Naive B cell (primary cell): ENCODE measurements at regions not wholly inside any gene's neighbourhood (a gene's known extent, or its start where the extent isn't known, plus 50 kb on each side); places are given as distances from the start of the nearest gene placed in this dataset.

Source experiments
- ATAC-seq, 2 donors: fragments of 150-1000 bp; cut with Tn5 transposase; 2 replicates each; pipeline ENCODE4 v1.10.0; 2021; ENCODE audit warnings: low read depth in 2 of 2, mild to moderate bottlenecking in 2 of 2, moderate library complexity in 2 of 2
- DNase-seq: peaks from one replicate; pipeline ENCODE4 v3.0.0; 2022
- H3K27ac Mint-ChIP-seq, 6 donors: one replicate each; pipeline ENCODE4 v1.8.0; 2020 to 2022; ENCODE audit warnings: mild to moderate bottlenecking in 6 of 6, mixed read lengths in 6 of 6, moderate library complexity in 5 of 6, inconsistent platforms in 2 of 6
- H3K27me3 Mint-ChIP-seq, 3 donors: one replicate each; pipeline ENCODE4 v1.8.0; 2021 to 2022; ENCODE audit warnings: mixed read lengths in 3 of 3, mild to moderate bottlenecking in 1 of 3
- H3K36me3 Mint-ChIP-seq, 2 donors: one replicate each; pipeline ENCODE4 v1.8.0; 2020 to 2022; ENCODE audit warnings: mixed read lengths in 2 of 2, inconsistent platforms in 1 of 2, mild to moderate bottlenecking in 1 of 2
- H3K4me1 Mint-ChIP-seq, 3 donors: one replicate each; pipeline ENCODE4 v1.8.0; 2020 to 2022; ENCODE audit warnings: mixed read lengths in 3 of 3, inconsistent platforms in 1 of 3, mild to moderate bottlenecking in 1 of 3, moderate library complexity in 1 of 3
- H3K4me3 Mint-ChIP-seq, 8 donors: one replicate each; pipeline ENCODE4 v1.8.0; 2020 to 2022; ENCODE audit warnings: mild to moderate bottlenecking in 8 of 8, mixed read lengths in 8 of 8, moderate library complexity in 8 of 8, inconsistent platforms in 2 of 8
- H3K9me3 Mint-ChIP-seq, 7 donors: one replicate each; pipeline ENCODE4 v1.8.0; 2020 to 2022; ENCODE audit warnings: mixed read lengths in 7 of 7, mild to moderate bottlenecking in 5 of 7, inconsistent platforms in 2 of 7, moderate library complexity in 1 of 7

DNA sequence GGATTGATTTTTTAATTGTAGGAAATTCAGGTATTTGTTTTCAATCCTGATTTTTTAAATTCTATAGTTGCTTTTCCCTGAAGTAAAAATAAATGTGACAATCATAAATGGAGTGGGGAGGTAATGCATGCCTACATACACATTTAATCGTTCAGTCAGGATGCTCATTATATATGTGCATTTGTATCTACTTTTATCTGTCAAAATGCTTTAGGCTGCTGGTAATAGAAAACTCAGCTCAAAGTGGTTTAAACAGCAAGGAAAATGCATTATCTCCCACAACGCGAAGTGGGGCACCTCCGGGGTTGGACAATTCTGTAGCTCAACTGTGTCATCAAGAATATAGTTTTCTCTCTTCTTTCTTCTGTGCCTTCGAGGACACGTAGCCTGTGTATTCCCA lies 116.4 kb upstream of the SASH1 start:
- no peak overlapping the region for H3K27ac Mint-ChIP-seq
- H3K4me3 Mint-ChIP-seq, result no peak overlapping the region
- H3K9me3 Mint-ChIP-seq, result peaks cover 0 to 3% (median 0%) of the 10 kb centered on the region in 7 donors
- H3K27me3 Mint-ChIP-seq, result peaks cover 10 to 17% (median 15%) of the 10 kb centered on the region in 3 donors
- DNase-seq (no peak), ATAC-seq (no peak)
- H3K36me3 Mint-ChIP-seq, result no peaks in the 10 kb centered on the region
- no peaks in the 10 kb centered on the region for H3K4me1 Mint-ChIP-seq

DNA sequence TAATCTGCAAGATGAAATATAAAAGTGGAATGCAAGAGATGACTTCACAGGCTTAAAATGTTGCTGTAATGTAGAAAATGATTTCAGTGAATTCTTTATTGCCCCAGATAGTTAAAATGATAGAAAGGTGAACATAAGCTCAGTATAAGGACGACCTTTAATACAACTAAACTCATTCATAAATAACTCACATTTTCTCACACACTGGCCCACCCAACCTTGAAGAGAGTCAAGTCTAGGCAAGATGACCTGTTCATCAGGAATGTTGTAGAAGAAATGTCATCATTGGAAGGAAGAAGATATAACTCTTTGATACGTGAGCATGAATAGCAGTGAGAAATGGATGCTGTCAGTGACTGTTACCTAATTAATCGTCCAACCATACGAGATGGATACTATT lies 111.1 kb upstream of the SASH1 start:
- no peak for ATAC-seq
- H3K9me3 Mint-ChIP-seq, result peaks cover 0 to 8% (median 0%) of the 10 kb centered on the region in 7 donors

DNA sequence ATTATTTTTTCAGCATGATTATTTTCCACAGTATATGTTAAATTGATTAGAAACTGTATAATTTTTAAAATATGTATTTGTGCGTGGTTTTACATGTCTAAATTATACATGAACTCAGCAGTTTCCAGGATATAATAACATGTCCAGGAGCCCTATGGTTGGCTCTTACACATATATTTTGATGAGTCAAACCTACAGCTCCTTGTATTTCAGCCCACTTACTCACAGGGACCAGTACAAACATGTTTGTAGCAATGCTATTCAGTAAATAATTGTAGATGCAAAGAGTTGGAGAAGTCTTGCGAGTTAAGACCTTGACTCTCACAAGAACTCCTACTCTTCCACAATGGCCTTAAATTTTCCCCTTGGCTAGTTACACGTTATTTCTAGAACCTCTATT lies 107.2 kb upstream of the SASH1 start:
- Mint-ChIP-seq H3K4me3 (no peak overlapping the region), H3K4me1 (no peaks in the 10 kb centered on the region), H3K9me3 (peaks cover 0 to 11% (median 0%) of the 10 kb centered on the region in 7 donors), H3K36me3 (no peaks in the 10 kb centered on the region), H3K27me3 (peaks cover 38 to 48% (median 40%) of the 10 kb centered on the region in 3 donors), H3K27ac (no peak overlapping the region)
- ATAC-seq, result no peak
- DNase-seq, result no peak

More for the DNA sequence above, 111.1 kb upstream of the SASH1 start:
- no peaks in the 10 kb centered on the region for H3K4me1 Mint-ChIP-seq
- no peaks in the 10 kb centered on the region for H3K36me3 Mint-ChIP-seq
- no peak overlapping the region for H3K4me3 Mint-ChIP-seq
- H3K27ac Mint-ChIP-seq, result no peak overlapping the region
- peaks cover 26 to 28% (median 28%) of the 10 kb centered on the region in 3 donors for H3K27me3 Mint-ChIP-seq
- no peak for DNase-seq

DNA sequence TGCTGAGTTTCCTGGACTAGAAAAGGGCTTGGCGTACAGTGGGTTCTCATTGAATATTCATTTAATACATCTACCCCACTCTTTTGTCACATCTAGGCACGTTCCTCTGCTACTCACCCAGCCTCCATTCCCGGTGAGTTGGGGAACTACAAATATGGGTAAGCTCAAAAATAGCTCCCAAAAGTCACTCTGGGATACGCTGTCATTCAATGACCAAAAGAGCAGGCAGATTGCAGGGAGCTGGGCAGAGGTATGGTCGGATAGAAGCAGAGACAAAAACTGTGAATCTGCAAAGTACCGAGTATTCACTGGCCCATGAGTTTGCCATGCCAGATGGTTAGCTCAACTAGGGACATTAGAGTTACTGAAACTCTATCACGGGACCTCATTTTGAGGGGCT lies 103.9 kb upstream of the SASH1 start:
- no peaks in the 10 kb centered on the region for H3K36me3 Mint-ChIP-seq

DNA sequence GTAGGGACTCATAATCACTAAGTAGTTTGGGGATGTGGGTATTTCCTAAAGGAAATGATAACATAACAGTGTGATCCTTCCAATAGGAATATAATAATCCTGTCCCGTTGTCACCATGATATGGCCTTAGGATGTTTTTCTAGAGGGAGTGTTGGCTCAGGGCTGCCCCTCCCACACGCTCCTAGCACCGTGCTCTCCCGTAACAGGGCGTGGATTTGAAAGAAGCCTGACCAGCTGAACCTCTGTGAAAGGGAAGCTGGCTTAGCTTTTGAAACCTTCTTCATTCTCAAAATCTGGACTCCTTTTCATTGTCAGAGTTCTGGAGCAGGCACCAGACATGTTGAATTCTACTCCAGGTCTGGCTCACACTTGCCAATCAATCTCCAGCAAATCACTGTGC lies 103.4 kb upstream of the SASH1 start:
- H3K36me3 Mint-ChIP-seq, result no peaks in the 10 kb centered on the region
- H3K4me3 Mint-ChIP-seq, result no peak overlapping the region
- no peak overlapping the region for H3K27ac Mint-ChIP-seq
- peaks cover 0 to 4% (median 0%) of the 10 kb centered on the region in 7 donors for H3K9me3 Mint-ChIP-seq
- no peak for DNase-seq
- ATAC-seq, result no peak
- H3K27me3 Mint-ChIP-seq, result peaks cover 13 to 50% (median 38%) of the 10 kb centered on the region in 3 donors
- no peaks in the 10 kb centered on the region for H3K4me1 Mint-ChIP-seq

More for the DNA sequence above, 103.9 kb upstream of the SASH1 start:
- no peak overlapping the region for H3K4me3 Mint-ChIP-seq
- DNase-seq (no peak), ATAC-seq (no peak)
- H3K9me3 Mint-ChIP-seq, result peaks cover 0 to 4% (median 0%) of the 10 kb centered on the region in 7 donors
- no peaks in the 10 kb centered on the region for H3K4me1 Mint-ChIP-seq
- peaks cover 13 to 51% (median 37%) of the 10 kb centered on the region in 3 donors for H3K27me3 Mint-ChIP-seq
- H3K27ac Mint-ChIP-seq, result no peak overlapping the region

DNA sequence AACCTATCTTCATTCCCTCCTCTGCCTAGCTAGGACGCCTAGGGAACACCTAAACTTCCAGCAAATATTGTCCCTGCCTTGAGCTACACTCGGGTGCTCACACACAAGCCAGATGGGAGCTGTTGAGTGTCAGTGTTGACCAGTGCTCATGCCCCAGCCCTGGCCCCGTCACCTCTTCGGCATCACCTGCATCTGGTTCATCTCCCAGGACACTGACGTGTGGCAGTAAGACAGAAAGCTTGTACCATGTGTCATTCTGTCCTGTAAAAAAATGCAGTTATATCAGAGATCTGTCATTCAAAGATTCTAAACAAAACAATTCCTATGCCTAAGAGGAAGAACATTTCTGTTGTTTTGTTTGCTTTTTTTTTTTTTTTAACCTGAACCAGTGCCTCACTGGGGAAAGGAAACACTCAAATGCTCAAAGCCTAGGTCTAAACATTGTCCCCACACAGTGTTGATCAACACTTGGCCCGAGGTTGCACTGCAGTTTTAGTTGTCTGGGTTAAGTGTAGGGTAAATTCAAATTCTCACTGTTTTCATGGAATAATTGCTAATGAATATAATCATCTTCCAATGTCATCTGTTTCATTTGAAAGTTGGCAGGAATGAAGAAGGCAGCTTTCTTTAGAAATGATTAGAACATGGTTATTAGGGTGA lies 102.7 kb upstream of the SASH1 start:
- Mint-ChIP-seq H3K27ac (no peak overlapping the region), H3K27me3 (peaks cover 13 to 47% (median 38%) of the 10 kb centered on the region in 3 donors), H3K4me1 (no peaks in the 10 kb centered on the region), H3K4me3 (no peak overlapping the region), H3K36me3 (no peaks in the 10 kb centered on the region), H3K9me3 (peaks cover 0 to 4% (median 0%) of the 10 kb centered on the region in 7 donors)
- DNase-seq (no peak), ATAC-seq (no peak)

DNA sequence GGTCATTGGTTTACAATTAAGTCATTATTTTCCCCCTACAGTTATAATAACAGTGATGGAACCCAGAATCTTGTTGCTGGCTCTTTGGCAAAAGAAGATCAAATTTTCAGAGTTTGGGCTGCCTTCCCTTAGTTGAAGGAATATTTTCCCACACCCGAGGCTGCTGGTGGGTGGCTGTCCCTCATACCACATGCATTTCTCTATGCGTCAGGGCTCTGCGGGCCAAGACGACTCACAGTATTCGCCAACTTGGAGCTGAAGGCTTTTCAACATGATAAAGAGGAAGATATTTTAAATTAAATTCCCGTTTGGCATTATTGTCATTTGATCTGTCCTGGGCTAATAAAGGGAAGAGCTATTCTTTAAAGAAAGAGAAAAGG lies 102.2 kb upstream of the SASH1 start:
- peaks cover 0 to 4% (median 0%) of the 10 kb centered on the region in 7 donors for H3K9me3 Mint-ChIP-seq
- no peaks in the 10 kb centered on the region for H3K4me1 Mint-ChIP-seq
- ATAC-seq, result no peak
- no peak overlapping the region for H3K27ac Mint-ChIP-seq
- DNase-seq, result no peak
- H3K27me3 Mint-ChIP-seq, result peaks cover 18 to 47% (median 43%) of the 10 kb centered on the region in 3 donors
- no peak overlapping the region for H3K4me3 Mint-ChIP-seq
- H3K36me3 Mint-ChIP-seq, result no peaks in the 10 kb centered on the region

DNA sequence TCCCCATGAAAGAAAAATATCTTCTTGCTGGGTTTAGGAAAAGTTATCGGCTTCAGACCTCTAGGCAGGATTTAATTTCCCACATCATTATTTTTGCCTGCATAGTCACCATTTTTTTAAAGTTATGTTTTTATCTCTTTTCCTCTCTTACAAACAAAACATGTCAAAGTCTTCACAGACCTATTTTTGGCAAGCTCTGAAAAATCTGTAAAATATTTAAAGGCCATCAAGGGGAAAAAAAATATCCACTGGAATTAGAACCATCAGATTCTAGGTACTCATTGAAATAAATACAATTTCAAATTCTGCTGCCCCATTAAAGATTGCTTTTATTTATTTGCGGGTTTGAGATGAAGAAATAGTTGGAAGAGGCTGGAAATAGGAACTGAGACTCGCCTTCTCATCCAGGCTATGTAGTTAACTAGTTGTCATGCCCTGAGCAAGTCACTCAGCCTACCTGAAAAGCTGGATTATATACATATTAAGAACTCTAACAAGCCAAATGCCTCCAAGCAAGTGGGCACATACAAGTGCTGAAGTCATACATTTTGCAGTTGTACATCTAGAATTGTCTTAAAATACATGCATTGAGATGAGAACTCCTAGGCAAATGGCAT lies 101.7 kb upstream of the SASH1 start:
- Mint-ChIP-seq H3K9me3 (peaks cover 0 to 4% (median 0%) of the 10 kb centered on the region in 7 donors), H3K4me3 (no peak overlapping the region), H3K27me3 (peaks cover 21 to 47% (median 42%) of the 10 kb centered on the region in 3 donors), H3K4me1 (no peaks in the 10 kb centered on the region), H3K36me3 (no peaks in the 10 kb centered on the region), H3K27ac (no peak overlapping the region)
- ATAC-seq (no peak), DNase-seq (no peak)

DNA sequence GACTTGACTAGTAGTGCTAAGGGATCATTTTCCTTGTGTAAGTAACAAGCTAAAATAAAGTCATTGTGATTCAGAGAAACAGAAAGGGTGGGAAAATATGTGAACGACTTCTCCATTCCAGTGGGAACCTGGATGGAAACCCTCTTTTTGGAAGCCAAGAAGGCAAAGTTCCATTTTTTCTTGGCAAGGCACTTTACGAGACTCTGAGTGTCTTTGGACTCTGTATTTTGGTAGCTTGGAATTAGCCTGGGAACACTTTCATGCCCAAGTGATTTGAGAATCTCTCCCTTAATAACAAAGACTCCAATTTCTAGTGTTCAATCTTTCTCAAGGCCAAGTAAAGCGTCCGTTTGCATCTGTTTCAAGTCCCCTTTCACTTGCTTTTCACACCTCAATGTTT lies 100.5 kb upstream of the SASH1 start:
- ATAC-seq (no peak), DNase-seq (no peak)
- Mint-ChIP-seq H3K27me3 (peaks cover 21 to 47% (median 44%) of the 10 kb centered on the region in 3 donors), H3K4me1 (no peaks in the 10 kb centered on the region), H3K4me3 (no peak overlapping the region), H3K36me3 (no peaks in the 10 kb centered on the region), H3K27ac (no peak overlapping the region), H3K9me3 (peaks cover 0 to 4% (median 0%) of the 10 kb centered on the region in 7 donors)

DNA sequence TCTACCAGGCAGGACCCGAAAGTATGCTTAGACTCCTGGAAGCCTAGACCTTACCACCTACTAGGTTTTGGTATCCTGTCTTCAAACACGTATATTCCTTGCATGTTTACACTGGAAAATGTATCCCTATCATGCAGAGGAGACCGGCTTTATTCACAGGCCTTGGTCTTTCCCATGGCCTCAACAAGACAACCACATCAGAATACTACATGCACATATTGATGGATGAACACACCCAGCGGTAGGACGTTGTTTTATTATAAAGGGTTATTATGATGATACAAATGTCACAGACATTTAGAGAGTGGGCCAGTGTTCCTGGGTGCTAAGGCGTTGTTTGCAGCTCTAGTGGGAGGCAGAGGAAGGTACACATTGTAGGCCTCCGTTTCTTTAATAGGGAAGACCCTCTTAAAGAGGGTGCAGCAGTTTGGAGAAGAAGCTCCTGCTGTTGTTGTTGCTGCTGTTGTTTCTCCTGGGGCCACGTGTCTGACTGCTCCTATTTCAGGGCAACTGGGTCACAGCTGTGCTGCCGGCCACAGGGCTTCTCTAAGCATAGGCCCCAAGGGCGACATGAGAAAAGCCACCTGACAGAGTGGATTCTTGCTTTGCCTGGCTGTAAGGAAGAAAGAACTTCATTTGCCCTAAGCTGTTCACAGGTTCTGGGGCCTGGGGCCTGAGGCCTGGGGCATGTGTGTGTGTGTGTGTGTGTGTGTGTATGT lies 98.3 kb upstream of the SASH1 start:
- DNase-seq (no peak), ATAC-seq (no peak)
- Mint-ChIP-seq H3K4me1 (no peaks in the 10 kb centered on the region), H3K27ac (peak overlapping the region in 1 of 6 donors; percentile 88), H3K4me3 (no peak overlapping the region), H3K9me3 (peaks cover 0 to under 1% (median 0%) of the 10 kb centered on the region in 7 donors), H3K36me3 (no peaks in the 10 kb centered on the region), H3K27me3 (peaks cover 16 to 40% (median 39%) of the 10 kb centered on the region in 3 donors)

DNA sequence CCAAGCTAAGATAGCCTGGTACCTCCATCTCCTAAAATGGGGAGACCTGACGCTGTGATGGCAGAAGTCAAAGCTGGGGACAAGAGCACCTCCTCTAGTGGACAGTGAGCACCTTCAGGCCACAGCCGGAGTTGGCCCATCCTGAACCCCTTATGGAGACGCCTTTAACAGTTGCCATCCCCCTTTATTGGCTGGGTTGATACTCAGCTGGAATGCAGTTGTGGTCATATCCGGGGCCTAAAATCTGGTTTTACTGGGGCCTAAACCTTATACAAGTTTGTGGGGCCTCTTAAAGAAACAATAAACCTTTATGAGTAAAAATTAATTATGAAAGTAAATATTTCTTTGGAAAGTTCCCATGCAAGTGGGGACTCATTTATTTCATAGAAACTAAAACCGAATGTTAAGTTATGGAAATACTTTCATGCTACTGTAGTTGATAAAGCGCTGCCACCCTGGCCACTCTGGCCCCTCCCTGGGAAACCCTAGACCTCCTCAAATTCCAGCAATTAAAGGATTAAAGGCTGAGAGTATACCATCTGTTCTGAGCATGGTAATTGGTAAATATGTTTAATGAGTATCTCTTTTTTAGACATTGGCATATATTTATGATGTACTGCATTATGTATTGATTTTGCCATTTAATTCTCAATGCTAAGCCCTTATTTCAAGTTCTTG lies 95.1 kb upstream of the SASH1 start:
- H3K27ac Mint-ChIP-seq, result no peak overlapping the region
- no peaks in the 10 kb centered on the region for H3K9me3 Mint-ChIP-seq
- no peak overlapping the region for H3K4me3 Mint-ChIP-seq
- DNase-seq (no peak), ATAC-seq (no peak)
- peaks cover 8 to 27% (median 15%) of the 10 kb centered on the region in 3 donors for H3K27me3 Mint-ChIP-seq
- H3K4me1 Mint-ChIP-seq, result no peaks in the 10 kb centered on the region
- no peaks in the 10 kb centered on the region for H3K36me3 Mint-ChIP-seq

DNA sequence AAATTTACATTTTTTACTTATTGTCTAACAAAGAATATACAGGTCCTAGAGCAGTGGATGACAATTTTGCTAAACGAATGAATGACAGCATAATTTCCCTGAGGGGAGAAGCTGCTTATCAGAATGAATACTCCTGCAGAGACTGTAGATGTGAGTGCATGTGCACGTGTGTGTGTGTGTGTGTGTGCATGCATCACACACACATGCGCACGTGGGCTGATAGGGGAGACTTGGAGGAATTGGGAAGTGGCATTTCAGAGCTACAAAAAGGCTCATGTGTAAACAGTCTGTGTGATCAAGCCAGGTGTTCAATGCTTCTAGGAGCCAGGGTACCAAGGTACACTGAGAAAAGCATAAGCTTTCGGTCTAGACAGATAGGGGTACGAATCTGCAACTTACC lies 93.5 kb upstream of the SASH1 start:
- no peaks in the 10 kb centered on the region for H3K36me3 Mint-ChIP-seq
- H3K4me3 Mint-ChIP-seq, result no peak overlapping the region
- no peak overlapping the region for H3K27ac Mint-ChIP-seq
- no peaks in the 10 kb centered on the region for H3K4me1 Mint-ChIP-seq
- peaks cover 8 to 18% (median 15%) of the 10 kb centered on the region in 3 donors for H3K27me3 Mint-ChIP-seq
- DNase-seq (no peak), ATAC-seq (no peak)
- peaks cover 0 to 5% (median 0%) of the 10 kb centered on the region in 7 donors for H3K9me3 Mint-ChIP-seq

DNA sequence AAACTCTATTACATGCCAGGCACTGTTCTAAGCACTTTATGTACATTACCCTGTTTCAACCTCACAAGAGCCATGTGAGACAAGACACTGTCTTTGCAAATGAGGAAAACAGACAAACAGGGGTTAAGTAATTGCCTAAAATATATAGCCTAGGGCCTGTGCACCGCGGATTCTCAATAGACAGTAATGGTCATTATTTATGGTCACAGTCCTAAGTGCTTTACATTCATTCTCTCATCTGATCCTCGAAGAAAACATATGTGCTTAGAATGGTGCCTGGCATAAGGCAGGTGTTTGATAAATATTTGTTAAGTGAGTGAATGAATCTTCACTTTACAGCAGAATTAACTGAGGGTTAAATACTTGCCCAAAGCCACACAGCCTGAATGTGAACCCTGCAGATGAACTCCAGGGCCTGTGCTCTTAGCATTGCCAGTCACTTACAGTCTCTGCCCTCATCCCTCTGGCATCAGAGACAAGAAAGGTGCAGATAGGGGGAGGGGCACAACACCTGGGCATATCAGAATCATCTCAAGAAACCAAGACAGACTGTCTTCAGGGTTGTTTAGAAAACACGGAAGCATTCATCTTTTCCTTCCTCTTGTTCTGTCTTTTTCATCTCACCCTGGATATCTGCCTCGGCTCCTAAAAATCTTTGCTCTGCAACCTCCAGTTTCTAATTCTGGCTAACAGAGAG lies 92.8 kb upstream of the SASH1 start:
- ATAC-seq, result no peak
- peaks cover 0 to 6% (median 0%) of the 10 kb centered on the region in 7 donors for H3K9me3 Mint-ChIP-seq
- peaks cover 8 to 15% (median 13%) of the 10 kb centered on the region in 3 donors for H3K27me3 Mint-ChIP-seq
- H3K27ac Mint-ChIP-seq, result no peak overlapping the region
- H3K4me3 Mint-ChIP-seq, result no peak overlapping the region
- no peak for DNase-seq
- H3K36me3 Mint-ChIP-seq, result no peaks in the 10 kb centered on the region
- H3K4me1 Mint-ChIP-seq, result no peaks in the 10 kb centered on the region
